Nephron progenitor cell (in vitro differentiated cells): ENCODE measurements at regions not wholly inside any gene's neighbourhood (a gene's known extent, or its start where the extent isn't known, plus 50 kb on each side); places are given as distances from the start of the nearest gene placed in this dataset.

ENCODE experiments used
- DNase-seq: peaks from one replicate; pipeline ENCODE4 v3.0.0; 2021
- H3K27ac Mint-ChIP-seq: 2 replicates; pipeline ENCODE4 v1.8.0; 2021; ENCODE audit warnings: mild to moderate bottlenecking, moderate library complexity, mixed read lengths
- H3K27me3 Mint-ChIP-seq: 2 replicates; pipeline ENCODE4 v1.8.0; 2021; ENCODE audit warnings: mild to moderate bottlenecking, low read depth, mixed read lengths; ENCODE audit not compliant: poor library complexity
- H3K36me3 Mint-ChIP-seq: 2 replicates; pipeline ENCODE4 v1.8.0; 2021; ENCODE audit warnings: low read depth, mixed read lengths
- H3K4me1 Mint-ChIP-seq: 2 replicates; pipeline ENCODE4 v1.8.0; 2021; ENCODE audit warnings: mixed read lengths
- H3K4me3 Mint-ChIP-seq: 2 replicates; pipeline ENCODE4 v1.8.0; 2021; ENCODE audit warnings: mild to moderate bottlenecking, moderate library complexity, mixed read lengths
- H3K9me3 Mint-ChIP-seq: 2 replicates; pipeline ENCODE4 v1.8.0; 2021; ENCODE audit warnings: mild to moderate bottlenecking, moderate library complexity, mixed read lengths
- TF ChIP-seq, protein P1 (sequence below): fragments of 200-600 bp; sonication (generic); IDR thresholded peaks from 2 replicates; pipeline ENCODE4 v1.5.0; 2021; ENCODE audit warnings: antibody characterized with exemption

DNA sequence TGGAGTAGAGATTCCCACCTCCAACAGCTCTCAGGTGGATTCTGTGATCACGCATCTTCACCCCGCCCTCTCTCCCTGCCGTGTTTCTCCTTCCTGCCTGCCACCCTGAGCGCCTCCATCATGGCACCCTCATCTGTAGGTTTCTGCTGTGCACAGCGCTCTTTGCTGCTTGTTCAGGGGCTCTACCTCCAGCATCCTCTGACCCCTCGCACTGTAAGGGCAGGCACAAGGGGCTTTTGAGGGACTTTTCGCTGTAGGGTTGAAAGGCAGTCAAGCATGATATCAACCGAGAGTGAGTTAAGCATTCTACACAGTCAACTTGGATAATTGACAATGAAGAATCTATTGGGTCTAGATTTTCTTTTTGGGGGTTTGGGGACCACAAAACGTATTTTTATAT lies 99.1 kb upstream of the GREM2 start:
- DNase-seq: no peak
- Mint-ChIP-seq H3K4me3 (no peak overlapping the region), H3K4me1 (no peaks in the 10 kb centered on the region), H3K36me3 (no peaks in the 10 kb centered on the region), H3K27me3 (peaks cover 9% of the 10 kb centered on the region), H3K27ac (no peak overlapping the region), H3K9me3 (no peaks in the 10 kb centered on the region)
- TF ChIP-seq, protein P1, sequence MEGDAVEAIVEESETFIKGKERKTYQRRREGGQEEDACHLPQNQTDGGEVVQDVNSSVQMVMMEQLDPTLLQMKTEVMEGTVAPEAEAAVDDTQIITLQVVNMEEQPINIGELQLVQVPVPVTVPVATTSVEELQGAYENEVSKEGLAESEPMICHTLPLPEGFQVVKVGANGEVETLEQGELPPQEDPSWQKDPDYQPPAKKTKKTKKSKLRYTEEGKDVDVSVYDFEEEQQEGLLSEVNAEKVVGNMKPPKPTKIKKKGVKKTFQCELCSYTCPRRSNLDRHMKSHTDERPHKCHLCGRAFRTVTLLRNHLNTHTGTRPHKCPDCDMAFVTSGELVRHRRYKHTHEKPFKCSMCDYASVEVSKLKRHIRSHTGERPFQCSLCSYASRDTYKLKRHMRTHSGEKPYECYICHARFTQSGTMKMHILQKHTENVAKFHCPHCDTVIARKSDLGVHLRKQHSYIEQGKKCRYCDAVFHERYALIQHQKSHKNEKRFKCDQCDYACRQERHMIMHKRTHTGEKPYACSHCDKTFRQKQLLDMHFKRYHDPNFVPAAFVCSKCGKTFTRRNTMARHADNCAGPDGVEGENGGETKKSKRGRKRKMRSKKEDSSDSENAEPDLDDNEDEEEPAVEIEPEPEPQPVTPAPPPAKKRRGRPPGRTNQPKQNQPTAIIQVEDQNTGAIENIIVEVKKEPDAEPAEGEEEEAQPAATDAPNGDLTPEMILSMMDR: no peak

DNA sequence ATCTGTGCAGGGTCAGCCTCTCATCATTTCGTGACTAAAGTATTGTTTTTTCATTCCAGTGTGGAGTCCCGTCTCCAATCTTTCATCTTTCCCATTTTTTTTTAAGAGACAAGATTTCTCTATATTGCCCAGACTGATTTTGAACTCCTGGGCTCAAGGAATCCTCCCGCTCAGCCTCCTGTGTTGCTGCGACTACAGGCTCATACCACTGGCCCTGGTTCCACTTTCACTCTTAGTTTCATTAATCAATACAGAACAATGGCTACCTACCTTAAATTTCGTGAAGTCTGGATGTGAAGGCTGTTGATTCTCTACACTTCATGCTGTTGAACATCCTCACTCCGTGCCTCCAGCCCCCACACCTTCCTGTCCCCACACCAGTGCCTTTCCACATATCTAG lies 97.7 kb upstream of the GREM2 start:
- H3K36me3 Mint-ChIP-seq: no peaks in the 10 kb centered on the region
- H3K4me3 Mint-ChIP-seq: no peak overlapping the region
- no peak overlapping the region for H3K27ac Mint-ChIP-seq
- H3K9me3 Mint-ChIP-seq: no peaks in the 10 kb centered on the region
- TF ChIP-seq, protein P1: no peak
- peaks cover 14% of the 10 kb centered on the region for H3K27me3 Mint-ChIP-seq
- H3K4me1 Mint-ChIP-seq: no peaks in the 10 kb centered on the region
- no peak for DNase-seq

DNA sequence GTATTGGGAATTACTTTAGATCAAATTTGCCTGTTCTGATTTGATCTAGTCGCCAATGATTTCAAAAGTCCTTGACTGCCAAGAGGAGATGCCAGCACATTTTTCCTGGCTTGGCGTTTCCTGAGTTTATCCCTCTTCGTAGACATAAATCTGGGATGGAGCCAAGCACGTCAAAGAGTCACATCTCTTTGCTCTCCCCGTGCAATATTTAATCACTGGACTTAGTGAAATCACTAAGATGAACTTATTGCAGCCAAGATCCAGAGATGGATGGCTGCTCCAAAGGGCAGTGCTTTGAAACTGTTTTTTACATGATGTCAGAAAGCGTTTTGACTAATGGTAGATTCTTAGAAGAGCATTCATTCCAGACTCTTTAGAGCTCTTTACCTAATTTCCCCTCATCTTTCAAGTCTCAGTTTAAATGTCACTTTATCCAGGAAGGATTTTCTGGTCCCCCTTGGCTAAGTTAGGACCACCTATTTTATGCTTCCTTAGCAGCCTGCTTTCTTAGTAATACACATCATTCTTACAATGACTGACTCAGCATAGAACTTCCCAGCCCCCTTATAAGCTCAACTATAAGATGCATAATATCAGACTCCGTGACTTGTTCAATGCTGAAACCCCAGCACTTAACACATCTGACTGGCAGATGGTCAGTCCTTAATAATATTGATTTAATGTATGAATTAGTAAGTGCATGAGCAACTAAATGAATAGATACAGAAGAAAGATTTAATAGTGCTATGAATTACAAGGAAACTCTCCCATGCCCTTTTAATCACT lies 94.4 kb upstream of the GREM2 start:
- H3K9me3 Mint-ChIP-seq: no peaks in the 10 kb centered on the region
- no peak overlapping the region for H3K27ac Mint-ChIP-seq
- H3K4me3 Mint-ChIP-seq: no peak overlapping the region
- H3K36me3 Mint-ChIP-seq: no peaks in the 10 kb centered on the region
- DNase-seq: no peak
- H3K27me3 Mint-ChIP-seq: peaks cover 18% of the 10 kb centered on the region
- H3K4me1 Mint-ChIP-seq: no peaks in the 10 kb centered on the region
- TF ChIP-seq, protein P1: no peak

DNA sequence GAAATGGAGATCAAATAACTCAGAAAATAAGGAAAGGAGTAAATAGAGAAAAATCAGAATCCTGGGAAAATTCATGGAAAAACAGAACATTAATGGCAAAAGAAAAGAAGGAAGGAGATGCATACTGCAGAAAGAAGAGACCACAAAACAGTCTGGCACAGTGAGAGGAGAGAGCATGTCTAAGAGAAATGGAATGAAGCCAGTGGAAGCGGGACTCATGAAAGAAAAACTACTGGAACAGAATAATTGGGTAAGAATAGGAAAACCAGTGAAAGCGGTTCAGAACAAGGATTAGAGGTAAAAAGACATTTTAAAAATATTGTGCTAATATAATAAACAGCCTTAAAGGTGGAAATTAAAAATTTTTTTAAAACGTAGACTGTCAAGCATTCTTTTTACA lies 93.6 kb upstream of the GREM2 start:
- no peaks in the 10 kb centered on the region for H3K9me3 Mint-ChIP-seq
- TF ChIP-seq, protein P1: no peak
- no peak overlapping the region for H3K27ac Mint-ChIP-seq
- H3K27me3 Mint-ChIP-seq: peaks cover 12% of the 10 kb centered on the region
- no peaks in the 10 kb centered on the region for H3K36me3 Mint-ChIP-seq
- no peak overlapping the region for H3K4me3 Mint-ChIP-seq
- no peak for DNase-seq
- no peaks in the 10 kb centered on the region for H3K4me1 Mint-ChIP-seq

DNA sequence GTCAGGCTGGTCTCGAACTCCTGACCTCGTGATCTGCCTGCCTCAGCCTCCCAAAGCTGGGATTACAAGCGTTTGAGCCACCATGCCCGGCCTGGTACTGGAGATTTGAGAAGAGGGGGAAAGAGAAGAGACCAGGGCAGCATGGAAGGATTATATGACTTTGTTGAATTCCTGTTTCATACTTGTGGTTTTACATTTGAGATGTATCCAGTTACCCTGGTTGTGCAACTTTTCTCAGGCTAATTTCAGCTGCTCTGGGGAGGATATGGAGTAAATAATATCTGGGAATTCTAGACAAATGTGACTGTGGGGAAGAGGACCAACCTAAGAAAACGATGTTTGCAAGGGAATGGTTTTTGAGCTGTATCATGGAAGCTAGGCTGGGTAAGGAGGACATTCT lies 89.5 kb upstream of the GREM2 start:
- TF ChIP-seq, protein P1: no peak
- Mint-ChIP-seq H3K9me3 (no peaks in the 10 kb centered on the region), H3K27me3 (peaks cover 14% of the 10 kb centered on the region), H3K4me1 (no peaks in the 10 kb centered on the region), H3K36me3 (no peaks in the 10 kb centered on the region), H3K4me3 (no peak overlapping the region), H3K27ac (no peak overlapping the region)
- no peak for DNase-seq

DNA sequence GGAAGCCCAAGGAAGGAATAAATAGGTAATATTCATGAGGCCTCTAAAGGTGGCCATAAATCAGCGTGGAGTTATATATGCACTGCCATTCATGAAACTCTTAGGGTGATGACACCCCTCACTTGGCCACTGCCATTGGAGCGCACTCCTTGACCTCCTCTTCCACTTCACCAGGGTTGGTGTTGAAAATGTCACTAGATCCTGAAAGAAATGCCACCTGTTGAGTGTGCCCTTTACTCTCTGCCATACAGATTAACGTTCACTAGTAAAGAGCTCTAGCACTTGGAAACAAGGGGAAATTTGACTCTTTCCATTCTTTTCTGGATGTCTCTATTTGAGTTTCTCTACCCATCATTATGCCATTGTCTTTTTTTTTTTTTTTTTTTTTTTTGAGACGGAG lies 83.5 kb upstream of the GREM2 start:
- TF ChIP-seq, protein P1: no peak
- no peak overlapping the region for H3K27ac Mint-ChIP-seq
- H3K27me3 Mint-ChIP-seq: peaks cover 11% of the 10 kb centered on the region
- H3K9me3 Mint-ChIP-seq: no peaks in the 10 kb centered on the region
- peaks cover 4% of the 10 kb centered on the region for H3K4me1 Mint-ChIP-seq
- H3K36me3 Mint-ChIP-seq: no peaks in the 10 kb centered on the region
- no peak overlapping the region for H3K4me3 Mint-ChIP-seq
- no peak for DNase-seq
